ENCODE measurements at regions not wholly inside any gene's neighbourhood (a gene's known extent, or its start where the extent isn't known, plus 50 kb on each side); places are given as distances from the start of the nearest gene placed in this dataset.

DNA sequence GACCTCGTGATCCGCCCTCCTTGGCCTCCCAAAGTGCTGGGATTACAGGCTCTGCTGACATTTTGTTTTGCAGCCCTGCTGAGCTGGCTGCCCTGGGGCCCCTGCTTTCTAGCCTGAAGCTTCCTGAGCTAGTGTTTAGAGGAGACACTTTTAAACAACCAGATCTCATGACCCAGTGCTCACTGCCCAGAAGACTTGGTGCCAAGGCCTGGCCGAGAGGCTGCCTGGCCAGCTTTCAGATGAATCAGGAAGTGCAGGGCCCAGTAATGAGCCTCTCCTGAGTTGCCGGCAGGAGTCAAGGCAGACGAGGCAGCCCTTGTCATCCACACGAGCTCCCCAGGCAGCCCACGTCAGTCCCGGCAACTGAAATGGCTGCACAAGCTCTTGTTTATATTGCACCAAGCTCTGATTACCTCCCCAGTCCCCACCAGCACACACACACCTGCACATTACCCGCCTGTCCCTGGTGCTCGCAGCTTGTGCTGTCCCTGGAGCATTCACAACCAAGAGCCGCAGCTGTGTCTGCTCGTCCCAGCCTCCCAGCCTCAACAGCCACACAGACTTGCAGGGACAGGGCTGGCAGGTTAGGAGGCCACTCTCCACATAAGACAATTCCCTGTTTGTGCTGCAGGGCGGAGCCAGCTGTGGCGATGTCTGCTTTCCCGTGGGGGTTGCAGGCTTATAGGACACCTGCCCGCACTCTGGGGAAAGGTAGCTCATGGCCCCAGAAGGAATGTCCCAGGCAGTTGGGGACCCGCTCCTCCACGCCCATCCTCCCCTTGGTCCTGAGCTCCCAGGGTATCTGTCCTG lies 331.2 kb upstream of the MYT1L start:
- no peak overlapping the region for H3K27ac ChIP-seq (ENCODE audit: low read length in 2 of 2)
- ATAC-seq (ENCODE audit: low read depth) (no peak), DNase-seq (no peak)
- Mint-ChIP-seq H3K27me3 (no peaks in the 10 kb centered on the region), H3K4me3 (no peak overlapping the region), H3K27ac (no peak overlapping the region), H3K4me1 (no peaks in the 10 kb centered on the region), H3K9me3 (ENCODE audit: insufficient read depth) (peaks cover 5% of the 10 kb centered on the region)
- H3K36me3 ChIP-seq (replicated peaks in 1 of 2; ENCODE audit: control extremely low read depth in 1 of 2, control insufficient read depth in 1 of 2, extremely low read depth in 1 of 2, insufficient read depth in 2 of 2, low read length in 1 of 2), result no peaks in the 10 kb centered on the region
- no peaks in the 10 kb centered on the region for H4K20me1 ChIP-seq (ENCODE audit: control insufficient read depth, insufficient read depth, low read length, poor library complexity, severe bottlenecking)
- H3K79me2 ChIP-seq (ENCODE audit: control insufficient read depth, insufficient read depth, low read length), result no peaks in the 10 kb centered on the region
- 83% methylated on average over 16 of the region's 18 CpGs for WGBS (ENCODE audit: insufficient coverage)
- no peak overlapping the region for H3K4me3 ChIP-seq (ENCODE audit: control extremely low read depth in 1 of 5, extremely low read depth in 1 of 5, insufficient read depth in 1 of 5, low read depth in 2 of 5, low read length in 4 of 5)
- H3K4me1 ChIP-seq (ENCODE audit: control insufficient read depth in 2 of 2, insufficient read depth in 2 of 2, low read length in 2 of 2), result no peaks in the 10 kb centered on the region
- ChIA-PET POLR2A (no interaction called here), CTCF (no interaction called here)
- no peaks in the 10 kb centered on the region for H3K27me3 ChIP-seq (replicated peaks in 1 of 4; ENCODE audit: control extremely low read depth in 1 of 4, control insufficient read depth in 3 of 4, insufficient read depth in 4 of 4, low read length in 3 of 4)
- no peak overlapping the region for H3K9ac ChIP-seq (ENCODE audit: low read length)
- H3K4me2 ChIP-seq (replicated peaks; ENCODE audit: low read depth, low read length, poor library complexity, severe bottlenecking), result no peak overlapping the region
- no peak overlapping the region for H2AFZ ChIP-seq (ENCODE audit: insufficient read depth, low read depth, low read length, poor library complexity, severe bottlenecking)
- peaks cover 0 to 33% (median 3%) of the 10 kb centered on the region in 3 donors for H3K9me3 ChIP-seq (ENCODE audit: control extremely low read depth in 1 of 3, control insufficient read depth in 2 of 3, insufficient read depth in 1 of 3, low read length in 2 of 3)
- TF ChIP-seq, protein P1, sequence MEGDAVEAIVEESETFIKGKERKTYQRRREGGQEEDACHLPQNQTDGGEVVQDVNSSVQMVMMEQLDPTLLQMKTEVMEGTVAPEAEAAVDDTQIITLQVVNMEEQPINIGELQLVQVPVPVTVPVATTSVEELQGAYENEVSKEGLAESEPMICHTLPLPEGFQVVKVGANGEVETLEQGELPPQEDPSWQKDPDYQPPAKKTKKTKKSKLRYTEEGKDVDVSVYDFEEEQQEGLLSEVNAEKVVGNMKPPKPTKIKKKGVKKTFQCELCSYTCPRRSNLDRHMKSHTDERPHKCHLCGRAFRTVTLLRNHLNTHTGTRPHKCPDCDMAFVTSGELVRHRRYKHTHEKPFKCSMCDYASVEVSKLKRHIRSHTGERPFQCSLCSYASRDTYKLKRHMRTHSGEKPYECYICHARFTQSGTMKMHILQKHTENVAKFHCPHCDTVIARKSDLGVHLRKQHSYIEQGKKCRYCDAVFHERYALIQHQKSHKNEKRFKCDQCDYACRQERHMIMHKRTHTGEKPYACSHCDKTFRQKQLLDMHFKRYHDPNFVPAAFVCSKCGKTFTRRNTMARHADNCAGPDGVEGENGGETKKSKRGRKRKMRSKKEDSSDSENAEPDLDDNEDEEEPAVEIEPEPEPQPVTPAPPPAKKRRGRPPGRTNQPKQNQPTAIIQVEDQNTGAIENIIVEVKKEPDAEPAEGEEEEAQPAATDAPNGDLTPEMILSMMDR (IDR thresholded peaks at IDR 0.05), result no peak
- no peak for TF ChIP-seq EZH2 (IDR thresholded peaks at IDR 0.05; ENCODE audit: borderline replicate concordance, insufficient read depth, low read depth, low read length, poor library complexity, severe bottlenecking)
- intact Hi-C loops (cut with micrococcal nuclease), result no loop called here

DNA sequence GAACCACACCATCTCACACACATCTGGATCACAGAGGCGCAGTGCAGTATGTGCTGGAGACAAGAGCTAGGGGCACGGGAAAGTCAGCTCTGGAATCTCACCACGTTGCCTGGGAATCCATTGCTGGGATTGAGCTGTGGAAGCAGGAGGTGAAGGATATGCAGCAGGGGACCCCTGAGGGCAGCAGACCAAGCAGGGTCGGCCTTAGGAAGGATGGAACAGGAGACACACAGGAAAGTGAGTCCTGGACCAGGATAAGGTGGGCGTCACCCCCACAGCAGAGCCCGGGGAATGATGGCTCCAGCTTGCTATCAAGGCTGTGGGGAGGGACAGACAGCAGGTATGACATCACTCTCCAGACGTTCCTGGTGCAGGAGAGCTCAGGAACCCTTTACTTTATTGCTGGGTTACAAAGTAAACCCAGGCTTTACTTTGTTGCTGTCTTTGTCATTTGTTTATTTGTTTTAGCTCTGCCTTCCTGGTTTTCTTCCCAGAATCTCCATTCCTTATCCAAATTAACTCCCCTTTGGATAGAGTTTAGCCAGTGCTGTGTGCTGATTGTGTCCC lies 329.8 kb upstream of the MYT1L start:
- Histone ChIP-seq H3K4me2 (replicated peaks; ENCODE audit: low read depth, low read length, poor library complexity, severe bottlenecking) (no peak overlapping the region), H3K4me3 (ENCODE audit: control extremely low read depth in 1 of 5, extremely low read depth in 1 of 5, insufficient read depth in 1 of 5, low read depth in 2 of 5, low read length in 4 of 5) (no peak overlapping the region), H3K9ac (ENCODE audit: low read length) (no peak overlapping the region), H3K9me3 (ENCODE audit: control extremely low read depth in 1 of 3, control insufficient read depth in 2 of 3, insufficient read depth in 1 of 3, low read length in 2 of 3) (peaks cover 0 to 38% (median 3%) of the 10 kb centered on the region in 3 donors), H3K79me2 (ENCODE audit: control insufficient read depth, insufficient read depth, low read length) (no peaks in the 10 kb centered on the region), H3K27me3 (replicated peaks in 1 of 4; ENCODE audit: control extremely low read depth in 1 of 4, control insufficient read depth in 3 of 4, insufficient read depth in 4 of 4, low read length in 3 of 4) (no peaks in the 10 kb centered on the region), H3K4me1 (ENCODE audit: control insufficient read depth in 2 of 2, insufficient read depth in 2 of 2, low read length in 2 of 2) (no peaks in the 10 kb centered on the region), H2AFZ (ENCODE audit: insufficient read depth, low read depth, low read length, poor library complexity, severe bottlenecking) (no peak overlapping the region), H3K36me3 (replicated peaks in 1 of 2; ENCODE audit: control extremely low read depth in 1 of 2, control insufficient read depth in 1 of 2, extremely low read depth in 1 of 2, insufficient read depth in 2 of 2, low read length in 1 of 2) (no peaks in the 10 kb centered on the region), H4K20me1 (ENCODE audit: control insufficient read depth, insufficient read depth, low read length, poor library complexity, severe bottlenecking) (no peaks in the 10 kb centered on the region), H3K27ac (ENCODE audit: low read length in 2 of 2) (no peak overlapping the region)
- CTCF ChIA-PET, result no interaction called here
- 85% methylated on average over 7 of the region's 7 CpGs for WGBS (ENCODE audit: insufficient coverage)
- no peak for DNase-seq
- no peak for TF ChIP-seq EZH2 (IDR thresholded peaks at IDR 0.05; ENCODE audit: borderline replicate concordance, insufficient read depth, low read depth, low read length, poor library complexity, severe bottlenecking)
- TF ChIP-seq, protein P1 (IDR thresholded peaks at IDR 0.05), result no peak
- intact Hi-C loops (cut with micrococcal nuclease), result no loop called here
- POLR2A ChIA-PET, result no interaction called here
- Mint-ChIP-seq H3K9me3 (ENCODE audit: insufficient read depth) (peaks cover 5% of the 10 kb centered on the region), H3K27me3 (no peaks in the 10 kb centered on the region), H3K4me3 (no peak overlapping the region), H3K27ac (no peak overlapping the region), H3K4me1 (no peaks in the 10 kb centered on the region)
- ATAC-seq (ENCODE audit: low read depth), result no peak
